Right atrium auricular region (tissue), 2 donors: ENCODE measurements at regions not wholly inside any gene's neighbourhood (a gene's known extent, or its start where the extent isn't known, plus 50 kb on each side); places are given as distances from the start of the nearest gene placed in this dataset.
"Not testable (repeated sequence)": the region's sequence is repeated elsewhere in the genome, so short reads cannot be mapped to it uniquely, and the experiment has no call there.

Experiments used
- DNase-seq: peaks from one replicate; pipeline ENCODE4 v3.0.0-alpha.2; 2019; ENCODE audit warnings: low spot score
- H3K27ac ChIP-seq, 2 donors: fragments of 200-600 bp; sonication (generic); 1 replicate in 1 of 2; 2 replicates in 1 of 2; pipeline ENCODE4 v1.5.1; 2016 to 2019
- H3K27me3 ChIP-seq, 2 donors: fragments of 200-600 bp; sonication (generic); one replicate each; pipeline versions ENCODE4 v1.5.1 to v1.6.0; 2017 to 2019
- H3K36me3 ChIP-seq: fragments of 200-600 bp; sonication (generic); one replicate; pipeline ENCODE4 v1.5.1; 2016
- H3K4me1 ChIP-seq, 2 donors: fragments of 200-600 bp; sonication (generic); one replicate each; pipeline versions ENCODE4 v1.5.1 to v1.6.0; 2017 to 2019
- H3K4me3 ChIP-seq, 2 donors: fragments of 200-600 bp; sonication (generic); 1 replicate in 1 of 2; 2 replicates in 1 of 2; pipeline ENCODE4 v1.5.1; 2017 to 2019; ENCODE audit warnings: mild to moderate bottlenecking in 1 of 2, moderate library complexity in 1 of 2
- H3K9me3 ChIP-seq, 2 donors: fragments of 200-600 bp; sonication (generic); one replicate each; pipeline ENCODE4 v1.5.1; 2019
- CTCF ChIP-seq, 2 donors: fragments of 200-600 bp; sonication (generic); IDR thresholded peaks; one replicate each; pipeline ENCODE4 v1.5.1; 2019; ENCODE audit warnings: antibody characterized with exemption in 2 of 2

GRCh38 chr14:43140453-43140852 is 1366.6 kb downstream of the FSCB start:
- H3K4me3 ChIP-seq, result no peak overlapping the region
- no peaks in the 10 kb centered on the region for H3K4me1 ChIP-seq
- H3K27ac ChIP-seq, result no peak overlapping the region
- no peak for DNase-seq
- no peak for TF ChIP-seq CTCF (IDR thresholded peaks at IDR 0.05)
- no peaks in the 10 kb centered on the region for H3K36me3 ChIP-seq
- peaks cover 0 to 6% of the 10 kb centered on the region in 2 donors for H3K9me3 ChIP-seq
- H3K27me3 ChIP-seq, result no peaks in the 10 kb centered on the region

GRCh38 chr14:43135877-43136411 is 1371.1 kb downstream of the FSCB start:
- Histone ChIP-seq H3K9me3 (peaks cover 0 to 6% of the 10 kb centered on the region in 2 donors), H3K36me3 (no peaks in the 10 kb centered on the region), H3K27me3 (no peaks in the 10 kb centered on the region), H3K4me1 (no peaks in the 10 kb centered on the region), H3K4me3 (no peak overlapping the region), H3K27ac (no peak overlapping the region)
- DNase-seq, result no peak
- no peak for TF ChIP-seq CTCF (IDR thresholded peaks at IDR 0.05)

- Histone ChIP-seq H3K4me1 (no peaks in the 10 kb centered on the region), H3K27ac (no peak overlapping the region), H3K36me3 (no peaks in the 10 kb centered on the region), H3K4me3 (no peak overlapping the region), H3K27me3 (no peaks in the 10 kb centered on the region), H3K9me3 (peaks cover 0 to 6% of the 10 kb centered on the region in 2 donors)
- no peak for TF ChIP-seq CTCF (IDR thresholded peaks at IDR 0.05)
- no peak for DNase-seq
Measured at GRCh38 chr14:43132441-43132840, 1374.6 kb downstream of the FSCB start.

- not testable (repeated sequence) for H3K27ac ChIP-seq, H3K27me3 ChIP-seq, H3K4me3 ChIP-seq
Measured at GRCh38 chr14:43128429-43128828, 1378.7 kb downstream of the FSCB start.

GRCh38 chr14:43127874-43128273 is 1379.2 kb downstream of the FSCB start:
- H3K36me3 ChIP-seq, H3K27me3 ChIP-seq, H3K4me3 ChIP-seq, H3K4me1 ChIP-seq, H3K27ac ChIP-seq, DNase-seq, H3K9me3 ChIP-seq: not testable (repeated sequence)

More at GRCh38 chr14:43128429-43128828, 1378.7 kb downstream of the FSCB start:
- not testable (repeated sequence) for H3K36me3 ChIP-seq, H3K4me1 ChIP-seq, DNase-seq, H3K9me3 ChIP-seq

GRCh38 chr14:43123544-43123943 is 1383.5 kb downstream of the FSCB start:
- no peak overlapping the region for H3K4me3 ChIP-seq
- H3K9me3 ChIP-seq, result no peaks in the 10 kb centered on the region
- no peaks in the 10 kb centered on the region for H3K4me1 ChIP-seq
- no peaks in the 10 kb centered on the region for H3K27me3 ChIP-seq
- H3K36me3 ChIP-seq, result no peaks in the 10 kb centered on the region
- H3K27ac ChIP-seq, result no peak overlapping the region
- TF ChIP-seq CTCF (IDR thresholded peaks at IDR 0.05), result no peak
- DNase-seq, result no peak

GRCh38 chr14:43119672-43120071 is 1387.4 kb downstream of the FSCB start:
- no peaks in the 10 kb centered on the region for H3K4me1 ChIP-seq
- no peaks in the 10 kb centered on the region for H3K36me3 ChIP-seq
- no peak overlapping the region for H3K27ac ChIP-seq
- no peaks in the 10 kb centered on the region for H3K9me3 ChIP-seq
- H3K27me3 ChIP-seq, result no peaks in the 10 kb centered on the region
- no peak overlapping the region for H3K4me3 ChIP-seq
- TF ChIP-seq CTCF (IDR thresholded peaks at IDR 0.05), result no peak
- DNase-seq, result no peak
